Hepatic stellate cell (primary cell): ENCODE measurements at regions not wholly inside any gene's neighbourhood (a gene's known extent, or its start where the extent isn't known, plus 50 kb on each side); places are given as distances from the start of the nearest gene placed in this dataset.
A peak's percentile ranks its signal among the peaks of the same experiment; 100 is the strongest.
"Not testable (repeated sequence)": the region's sequence is repeated elsewhere in the genome, so short reads cannot be mapped to it uniquely, and the experiment has no call there.

Source experiments
- DNase-seq: peaks from one replicate; pipeline ENCODE4 v3.0.0; 2011; ENCODE audit warnings: low spot score

- no peak for DNase-seq
These were observed 123.6 kb upstream of the ANK3 start for GRCh38 chr10:60513281-60513680.

- no peak for DNase-seq
These were observed 122.0 kb upstream of the ANK3 start for GRCh38 chr10:60511477-60512229.

- DNase-seq: no peak
These were observed 119.2 kb upstream of the ANK3 start for GRCh38 chr10:60508831-60509230.

GRCh38 chr10:60508037-60508436 is 118.4 kb upstream of the ANK3 start:
- DNase-seq: no peak

- no peak for DNase-seq
These were observed 112.9 kb upstream of the ANK3 start for GRCh38 chr10:60502621-60503020.

- no peak for DNase-seq
These were observed 109.3 kb upstream of the ANK3 start for GRCh38 chr10:60498985-60499384.

GRCh38 chr10:60497364-60497763 is 107.7 kb upstream of the ANK3 start:
- DNase-seq: no peak

GRCh38 chr10:60496181-60496580 is 106.5 kb upstream of the ANK3 start:
- no peak for DNase-seq

GRCh38 chr10:60495338-60496055 is 105.8 kb upstream of the ANK3 start:
- DNase-seq: peak; percentile 9

GRCh38 chr10:60494774-60495173 is 105.1 kb upstream of the ANK3 start:
- DNase-seq: no peak

GRCh38 chr10:60491162-60491561 is 101.5 kb upstream of the ANK3 start:
- DNase-seq: no peak

- no peak for DNase-seq
These were observed 100.3 kb upstream of the ANK3 start for GRCh38 chr10:60490013-60490412.

- DNase-seq: no peak
These were observed 98.5 kb upstream of the ANK3 start for GRCh38 chr10:60488111-60488669.

GRCh38 chr10:60487543-60487942 is 97.9 kb upstream of the ANK3 start:
- DNase-seq: no peak

GRCh38 chr10:60485025-60485424 is 95.3 kb upstream of the ANK3 start:
- no peak for DNase-seq

- DNase-seq: peak; percentile 8
These were observed 91.3 kb upstream of the ANK3 start for GRCh38 chr10:60480865-60481563.

- no peak for DNase-seq
These were observed 89.8 kb upstream of the ANK3 start for GRCh38 chr10:60479305-60480020.

GRCh38 chr10:60476451-60476850 is 86.8 kb upstream of the ANK3 start:
- no peak for DNase-seq

GRCh38 chr10:60473557-60473956 is 83.9 kb upstream of the ANK3 start:
- no peak for DNase-seq

- no peak for DNase-seq
These were observed 80.4 kb upstream of the ANK3 start for GRCh38 chr10:60470091-60470490.

- DNase-seq: not testable (repeated sequence)
These were observed 79.5 kb upstream of the ANK3 start for GRCh38 chr10:60469147-60469546.

GRCh38 chr10:60467202-60467546 is 77.5 kb upstream of the ANK3 start:
- no peak for DNase-seq
